IPS-15b (cell line): ENCODE measurements at regions not wholly inside any gene's neighbourhood (a gene's known extent, or its start where the extent isn't known, plus 50 kb on each side); places are given as distances from the start of the nearest gene placed in this dataset.

Source experiments
- H3K27me3 ChIP-seq: one replicate; pipeline ENCODE4 v1.6.1; 2013; ENCODE audit warnings: low read length; ENCODE audit not compliant: control insufficient read depth, insufficient read depth
- H3K36me3 ChIP-seq: one replicate; pipeline ENCODE4 v1.6.1; 2013; ENCODE audit warnings: low read length; ENCODE audit not compliant: control insufficient read depth, insufficient read depth
- H3K4me1 ChIP-seq: one replicate; pipeline ENCODE4 v1.6.1; 2013; ENCODE audit warnings: mild to moderate bottlenecking, low read length; ENCODE audit not compliant: control insufficient read depth, insufficient read depth
- H3K4me3 ChIP-seq: one replicate; pipeline ENCODE4 v1.5.1; 2013; ENCODE audit warnings: low read depth, low read length
- H3K9ac ChIP-seq: one replicate; pipeline ENCODE4 v1.6.1; 2013; ENCODE audit warnings: low read depth, mild to moderate bottlenecking, low read length
- H3K9me3 ChIP-seq: one replicate; pipeline ENCODE4 v1.6.1; 2013; ENCODE audit warnings: mild to moderate bottlenecking, low read length; ENCODE audit not compliant: control insufficient read depth, insufficient read depth

GRCh38 chr3:116897382-116897781 lies 187.8 kb downstream of the TUSC7 start:
- H3K36me3 ChIP-seq = no peaks in the 10 kb centered on the region
- no peak overlapping the region for H3K9ac ChIP-seq
- H3K4me1 ChIP-seq = no peaks in the 10 kb centered on the region
- no peaks in the 10 kb centered on the region for H3K27me3 ChIP-seq
- H3K9me3 ChIP-seq = no peaks in the 10 kb centered on the region
- no peak overlapping the region for H3K4me3 ChIP-seq

GRCh38 chr3:116899253-116899652 lies 189.7 kb downstream of the TUSC7 start:
- H3K9me3 ChIP-seq = no peaks in the 10 kb centered on the region
- no peak overlapping the region for H3K9ac ChIP-seq
- H3K4me3 ChIP-seq = no peak overlapping the region
- no peaks in the 10 kb centered on the region for H3K4me1 ChIP-seq
- no peaks in the 10 kb centered on the region for H3K36me3 ChIP-seq
- H3K27me3 ChIP-seq = no peaks in the 10 kb centered on the region

GRCh38 chr3:116905334-116905733 lies 195.8 kb downstream of the TUSC7 start:
- Histone ChIP-seq H3K9me3 (no peaks in the 10 kb centered on the region), H3K9ac (no peak overlapping the region), H3K4me3 (no peak overlapping the region), H3K4me1 (no peaks in the 10 kb centered on the region), H3K27me3 (no peaks in the 10 kb centered on the region), H3K36me3 (no peaks in the 10 kb centered on the region)

GRCh38 chr3:116905794-116906193 lies 196.2 kb downstream of the TUSC7 start:
- H3K36me3 ChIP-seq = no peaks in the 10 kb centered on the region
- no peaks in the 10 kb centered on the region for H3K27me3 ChIP-seq
- H3K4me3 ChIP-seq = no peak overlapping the region
- H3K4me1 ChIP-seq = no peaks in the 10 kb centered on the region
- H3K9ac ChIP-seq = no peak overlapping the region
- no peaks in the 10 kb centered on the region for H3K9me3 ChIP-seq

GRCh38 chr3:116912116-116912515 lies 202.5 kb downstream of the TUSC7 start:
- no peak overlapping the region for H3K4me3 ChIP-seq
- H3K4me1 ChIP-seq = no peaks in the 10 kb centered on the region
- no peaks in the 10 kb centered on the region for H3K27me3 ChIP-seq
- no peaks in the 10 kb centered on the region for H3K36me3 ChIP-seq
- no peak overlapping the region for H3K9ac ChIP-seq
- H3K9me3 ChIP-seq = no peaks in the 10 kb centered on the region

- no peak overlapping the region for H3K9ac ChIP-seq
- no peaks in the 10 kb centered on the region for H3K36me3 ChIP-seq
- no peak overlapping the region for H3K4me3 ChIP-seq
- H3K9me3 ChIP-seq = no peaks in the 10 kb centered on the region
- H3K27me3 ChIP-seq = no peaks in the 10 kb centered on the region
- no peaks in the 10 kb centered on the region for H3K4me1 ChIP-seq
These were observed 204.4 kb downstream of the TUSC7 start for GRCh38 chr3:116914004-116914403.

- H3K9ac ChIP-seq = no peak overlapping the region
- no peaks in the 10 kb centered on the region for H3K36me3 ChIP-seq
- no peaks in the 10 kb centered on the region for H3K4me1 ChIP-seq
- H3K27me3 ChIP-seq = no peaks in the 10 kb centered on the region
- H3K9me3 ChIP-seq = no peaks in the 10 kb centered on the region
- no peak overlapping the region for H3K4me3 ChIP-seq
These were observed 207.3 kb downstream of the TUSC7 start for GRCh38 chr3:116916836-116917235.

GRCh38 chr3:116920826-116921610 lies 211.4 kb downstream of the TUSC7 start:
- no peaks in the 10 kb centered on the region for H3K36me3 ChIP-seq

GRCh38 chr3:116927918-116928317 lies 218.3 kb downstream of the TUSC7 start:
- H3K4me3 ChIP-seq = no peak overlapping the region

More at GRCh38 chr3:116920826-116921610, 211.4 kb downstream of the TUSC7 start:
- Histone ChIP-seq H3K9ac (no peak overlapping the region), H3K4me1 (no peaks in the 10 kb centered on the region), H3K27me3 (no peaks in the 10 kb centered on the region), H3K4me3 (no peak overlapping the region), H3K9me3 (no peaks in the 10 kb centered on the region)

GRCh38 chr3:116929505-116930222 lies 220.1 kb downstream of the TUSC7 start:
- peaks cover 3% of the 10 kb centered on the region for H3K4me1 ChIP-seq
- H3K9ac ChIP-seq = no peak overlapping the region
- H3K36me3 ChIP-seq = no peaks in the 10 kb centered on the region
- H3K4me3 ChIP-seq = no peak overlapping the region
- H3K9me3 ChIP-seq = no peaks in the 10 kb centered on the region
- no peaks in the 10 kb centered on the region for H3K27me3 ChIP-seq

More at GRCh38 chr3:116927918-116928317, 218.3 kb downstream of the TUSC7 start:
- H3K9ac ChIP-seq = no peak overlapping the region
- H3K27me3 ChIP-seq = no peaks in the 10 kb centered on the region
- H3K9me3 ChIP-seq = no peaks in the 10 kb centered on the region
- no peaks in the 10 kb centered on the region for H3K36me3 ChIP-seq
- H3K4me1 ChIP-seq = peaks cover 3% of the 10 kb centered on the region

- peaks cover 3% of the 10 kb centered on the region for H3K4me1 ChIP-seq
- no peaks in the 10 kb centered on the region for H3K36me3 ChIP-seq
- H3K27me3 ChIP-seq = no peaks in the 10 kb centered on the region
- no peak overlapping the region for H3K4me3 ChIP-seq
- H3K9me3 ChIP-seq = no peaks in the 10 kb centered on the region
- no peak overlapping the region for H3K9ac ChIP-seq
These were observed 221.2 kb downstream of the TUSC7 start for GRCh38 chr3:116930786-116931185.

- Histone ChIP-seq H3K36me3 (no peaks in the 10 kb centered on the region), H3K4me1 (no peaks in the 10 kb centered on the region), H3K27me3 (no peaks in the 10 kb centered on the region), H3K4me3 (no peak overlapping the region), H3K9me3 (no peaks in the 10 kb centered on the region), H3K9ac (no peak overlapping the region)
These were observed 229.5 kb downstream of the TUSC7 start for GRCh38 chr3:116939091-116939490.
